Heart left ventricle (tissue), 16 donors: ENCODE measurements at regions not wholly inside any gene's neighbourhood (a gene's known extent, or its start where the extent isn't known, plus 50 kb on each side); places are given as distances from the start of the nearest gene placed in this dataset.

Source experiments
- ATAC-seq, 4 donors: fragments of 200-7000 bp; cut with Tn5 transposase; one replicate each; pipeline ENCODE4 v1.9.1; 2020 to 2022; ENCODE audit warnings: moderate library complexity in 4 of 4, mild to moderate bottlenecking in 3 of 4, moderate number of reproducible peaks in 1 of 4
- DNase-seq, 5 donors: peaks; one replicate each; pipeline ENCODE4 v3.0.0-alpha.2; 2020
- H3K27ac ChIP-seq, 12 donors: fragments of 200-600 bp; sonication (generic) in 4 of 12; one replicate each; pipeline versions ENCODE4 v1.5.0 to v1.8.0; 2016 to 2022; ENCODE audit warnings: mild to moderate bottlenecking in 2 of 12
- H3K27me3 ChIP-seq, 9 donors: fragments of 200-600 bp; sonication (generic) in 2 of 9; one replicate each; pipeline versions ENCODE4 v1.5.1 to v1.8.0; 2016 to 2022; ENCODE audit warnings: mild to moderate bottlenecking in 3 of 9
- H3K36me3 ChIP-seq, 9 donors: fragments of 200-600 bp; sonication (generic) in 2 of 9; one replicate each; pipeline versions ENCODE4 v1.5.0 to v1.8.0; 2018 to 2022; ENCODE audit warnings: mild to moderate bottlenecking in 2 of 9
- H3K4me1 ChIP-seq, 12 donors: fragments of 200-600 bp; sonication (generic) in 4 of 12; one replicate each; pipeline versions ENCODE4 v1.5.0 to v1.8.0; 2016 to 2022; ENCODE audit warnings: mild to moderate bottlenecking in 3 of 12
- H3K4me3 ChIP-seq, 12 donors: fragments of 200-600 bp; sonication (generic) in 4 of 12; one replicate each; pipeline versions ENCODE4 v1.5.0 to v1.8.0; 2017 to 2022; ENCODE audit warnings: mild to moderate bottlenecking in 9 of 12, moderate library complexity in 4 of 12
- H3K9me3 ChIP-seq, 12 donors: fragments of 200-600 bp; sonication (generic) in 4 of 12; one replicate each; pipeline versions ENCODE4 v1.5.0 to v1.8.0; 2016 to 2022; ENCODE audit warnings: mild to moderate bottlenecking in 1 of 12
- POLR2A ChIP-seq, 2 donors: fragments of 450-650 bp; IDR thresholded peaks; one replicate each; pipeline ENCODE4 v1.6.1; 2017; ENCODE audit warnings: antibody characterized with exemption in 2 of 2, mild to moderate bottlenecking in 2 of 2, moderate library complexity in 2 of 2
- WGBS, 4 donors: extraction: QIAGEN DNeasy Blood & Tissue Kit in 2 of 4; methylation state at CpG; one replicate each; pipeline versions ENCODE4 v1.1.5 to v1.1.7; 2013 to 2018; 5-methylcytosine and 5-hydroxymethylcytosine counted together
- intact Hi-C, 10 donors: fragments of 100-400 bp; cut with DNase I; formaldehyde crosslinking; loops; one replicate each; pipeline versions ENCODE4 v1.11.1 to v1.14.2; 2022
- TF ChIP-seq, protein P1 (sequence below), 12 donors: fragments of 200-600 bp; sonication (generic) in 4 of 12; IDR thresholded peaks; one replicate each; pipeline versions ENCODE4 v1.5.0 to v1.8.0; 2018 to 2022; ENCODE audit warnings: antibody characterized with exemption in 12 of 12, mild to moderate bottlenecking in 5 of 12
- donor health status: ischemic (EF 13 %, LVEDD 7.1; RV severe dilation, severe dysfunction).
- donor health status: healthy with polysubstance abuse.
- donor health status: DM: no; HTN: yes; CAD: no.
- donor health status: DM: no; HTN: no; CAD: no.
- donor health status: ischemic (EF 25% LVEDD 6.9; RV normal size, moderate dysfunction).
- donor health status: ischemic (EF 25% LVEDD 5.7; RV mildly dilated, moderate dysfunction).
- donor health status: healthy.
- donor health status: DM: yes; HTN: yes; CAD: no.
- donor health status: ischemic (EF 35%, LVEDD 5.7; RV mildly dilated, moderate dysfunction).
- donor health status: nonischemic (EF 11% LVEDD 7.7; RV severe dilation, severe dysfunction).
- donor health status: DM: yes; HTN: yes; CAD: no.
- donor health status: PGD.
- donor health status: ischemic (EF 29% LVEDD 5.4; RV normal size, mild dysfunction).
- donor health status: nonischemic (EF 23%, LVEDD 6.1; RV moderate dilation, normal function).

DNA sequence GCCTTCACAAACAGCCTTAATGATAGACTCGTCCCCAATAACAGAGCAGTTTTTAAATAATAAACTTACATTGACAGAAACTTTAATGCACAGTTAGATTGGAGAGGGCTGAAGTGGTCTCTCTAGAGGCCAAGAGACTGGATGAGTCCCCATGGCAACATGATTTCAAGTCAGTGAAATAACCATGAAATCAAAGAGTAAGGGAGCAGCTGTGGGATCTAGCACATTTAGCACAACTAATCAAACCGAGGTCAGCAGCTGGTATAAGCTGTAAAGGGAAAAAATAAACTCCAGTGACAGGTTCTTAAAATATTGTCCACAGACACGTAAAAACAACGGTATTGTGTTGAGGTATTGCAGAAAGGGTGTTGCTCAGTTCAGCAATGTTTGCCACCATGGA is 916.6 kb downstream of the DNAH5 start:
- Histone ChIP-seq H3K36me3 (no peaks in the 10 kb centered on the region), H3K4me3 (no peak overlapping the region), H3K27ac (no peak overlapping the region), H3K4me1 (no peaks in the 10 kb centered on the region), H3K27me3 (no peaks in the 10 kb centered on the region), H3K9me3 (peaks cover 0 to 7% (median 0%) of the 10 kb centered on the region in 12 donors)
- ATAC-seq (no peak), DNase-seq (no peak)
- no peak for TF ChIP-seq POLR2A (IDR thresholded peaks at IDR 0.05)
- TF ChIP-seq, protein P1, sequence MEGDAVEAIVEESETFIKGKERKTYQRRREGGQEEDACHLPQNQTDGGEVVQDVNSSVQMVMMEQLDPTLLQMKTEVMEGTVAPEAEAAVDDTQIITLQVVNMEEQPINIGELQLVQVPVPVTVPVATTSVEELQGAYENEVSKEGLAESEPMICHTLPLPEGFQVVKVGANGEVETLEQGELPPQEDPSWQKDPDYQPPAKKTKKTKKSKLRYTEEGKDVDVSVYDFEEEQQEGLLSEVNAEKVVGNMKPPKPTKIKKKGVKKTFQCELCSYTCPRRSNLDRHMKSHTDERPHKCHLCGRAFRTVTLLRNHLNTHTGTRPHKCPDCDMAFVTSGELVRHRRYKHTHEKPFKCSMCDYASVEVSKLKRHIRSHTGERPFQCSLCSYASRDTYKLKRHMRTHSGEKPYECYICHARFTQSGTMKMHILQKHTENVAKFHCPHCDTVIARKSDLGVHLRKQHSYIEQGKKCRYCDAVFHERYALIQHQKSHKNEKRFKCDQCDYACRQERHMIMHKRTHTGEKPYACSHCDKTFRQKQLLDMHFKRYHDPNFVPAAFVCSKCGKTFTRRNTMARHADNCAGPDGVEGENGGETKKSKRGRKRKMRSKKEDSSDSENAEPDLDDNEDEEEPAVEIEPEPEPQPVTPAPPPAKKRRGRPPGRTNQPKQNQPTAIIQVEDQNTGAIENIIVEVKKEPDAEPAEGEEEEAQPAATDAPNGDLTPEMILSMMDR (IDR thresholded peaks at IDR 0.05), result no peak
- WGBS, 4 donors, result 70 to 75% (median 73%) methylated on average over 4 of the region's 4 CpGs
- intact Hi-C loops, result no loop called here

DNA sequence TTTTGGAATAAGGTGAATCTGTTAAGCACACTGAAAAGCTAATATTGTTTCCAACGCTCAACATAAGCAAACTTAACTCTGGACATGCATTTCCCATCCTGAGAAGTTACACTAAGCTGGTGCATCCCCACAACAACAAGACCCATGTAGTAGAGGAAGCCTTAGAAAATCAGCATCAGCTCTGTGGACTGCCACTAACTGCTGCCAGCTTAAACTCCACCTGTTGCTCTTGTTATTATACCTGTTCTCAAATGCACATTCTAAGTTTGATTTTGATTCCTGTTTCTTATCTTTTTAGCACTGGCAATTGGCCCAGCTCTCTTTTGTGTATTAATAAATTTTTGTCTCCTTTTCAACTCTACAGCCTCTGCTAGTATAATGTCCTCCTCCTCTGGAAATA is 924.8 kb downstream of the DNAH5 start:
- no peaks in the 10 kb centered on the region for H3K4me1 ChIP-seq
- intact Hi-C loops, result no loop called here
- no peaks in the 10 kb centered on the region for H3K36me3 ChIP-seq
- ATAC-seq, result no peak
- H3K27ac ChIP-seq, result no peak overlapping the region
- H3K9me3 ChIP-seq, result peaks cover 0 to 5% (median 0%) of the 10 kb centered on the region in 12 donors
- WGBS, 4 donors, result 35 to 60% (median 47%) methylated on average over 1 of the region's 1 CpG
- H3K4me3 ChIP-seq, result no peak overlapping the region
- no peak for TF ChIP-seq POLR2A (IDR thresholded peaks at IDR 0.05)
- no peak for DNase-seq
- no peaks in the 10 kb centered on the region for H3K27me3 ChIP-seq

DNA sequence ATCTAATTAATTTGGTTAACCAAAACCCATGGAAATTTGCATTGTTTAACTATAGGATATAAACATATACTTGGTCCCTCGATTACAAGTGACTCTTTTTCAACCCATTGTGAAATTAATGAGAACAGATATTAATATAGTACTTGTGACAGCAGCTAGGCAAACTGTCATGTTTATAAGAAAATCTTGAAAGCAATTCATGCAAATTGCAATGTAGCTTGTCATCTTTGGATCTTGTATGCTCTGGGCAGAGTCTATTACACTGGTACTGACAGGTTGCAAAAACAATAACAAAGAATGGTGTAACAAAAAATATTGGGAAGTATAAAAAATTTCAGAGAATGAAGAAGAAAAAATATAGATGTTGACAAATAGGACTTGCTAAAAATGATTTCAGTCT is 941.0 kb downstream of the DNAH5 start:
- WGBS, 4 donors, result 32 to 45% (median 36%) methylated on average over 1 of the region's 1 CpG
- ATAC-seq (no peak), DNase-seq (no peak)
- Histone ChIP-seq H3K9me3 (peaks cover 0 to 4% (median 0%) of the 10 kb centered on the region in 12 donors), H3K4me3 (no peak overlapping the region), H3K27me3 (no peaks in the 10 kb centered on the region), H3K36me3 (no peaks in the 10 kb centered on the region), H3K27ac (no peak overlapping the region), H3K4me1 (no peaks in the 10 kb centered on the region)
- TF ChIP-seq, protein P1 (IDR thresholded peaks at IDR 0.05), result no peak
- TF ChIP-seq POLR2A (IDR thresholded peaks at IDR 0.05), result no peak
- intact Hi-C loops, result no loop called here

DNA sequence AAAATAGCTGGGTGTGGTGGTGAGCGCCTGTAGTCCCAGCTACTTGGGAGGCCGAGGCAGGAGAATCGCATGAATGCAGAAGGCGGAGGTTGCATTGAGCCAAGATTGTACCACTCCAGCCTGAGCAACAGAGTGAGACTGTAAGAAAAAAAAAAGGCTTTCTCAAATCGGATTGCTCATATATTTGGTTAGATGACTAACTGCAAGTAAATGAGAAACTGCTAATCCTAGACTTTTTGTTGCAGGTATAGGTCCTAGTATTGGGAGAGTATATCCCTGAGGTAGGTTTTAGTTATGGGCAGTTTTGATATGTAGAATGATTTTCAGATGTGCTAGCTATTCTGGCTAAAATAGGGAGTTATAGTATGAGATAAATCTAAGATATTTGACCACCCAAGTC is 944.8 kb downstream of the DNAH5 start:
- ATAC-seq (no peak), DNase-seq (no peak)
- intact Hi-C loops, result no loop called here
- 91 to 93% (median 92%) methylated on average over 5 of the region's 5 CpGs for WGBS, 4 donors
- Histone ChIP-seq H3K27me3 (no peaks in the 10 kb centered on the region), H3K4me1 (no peaks in the 10 kb centered on the region), H3K27ac (no peak overlapping the region), H3K4me3 (no peak overlapping the region), H3K36me3 (no peaks in the 10 kb centered on the region), H3K9me3 (peaks cover 0 to under 1% (median 0%) of the 10 kb centered on the region in 12 donors)
- no peak for TF ChIP-seq POLR2A (IDR thresholded peaks at IDR 0.05)
- TF ChIP-seq, protein P1 (IDR thresholded peaks at IDR 0.05), result no peak

DNA sequence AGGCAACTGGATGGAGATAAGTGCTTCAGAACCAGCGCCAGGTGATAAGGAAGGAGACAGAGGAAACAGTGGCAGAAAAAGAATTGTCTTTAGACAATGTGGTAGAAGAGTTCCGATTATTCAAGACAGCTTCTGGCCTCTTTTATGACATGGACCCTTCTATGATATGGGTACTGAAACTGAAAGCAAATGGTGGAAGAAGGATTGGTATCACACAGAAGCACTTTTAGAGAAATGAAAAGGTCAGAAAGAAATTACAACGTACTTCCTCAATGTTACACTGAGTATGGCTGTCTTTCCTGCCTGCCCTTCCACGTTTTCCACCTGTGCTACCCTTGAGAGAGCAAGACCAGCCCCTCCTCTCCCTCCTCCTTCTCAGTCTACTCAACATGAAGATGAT is 959.3 kb downstream of the DNAH5 start:
- DNase-seq (no peak), ATAC-seq (no peak)
- no peaks in the 10 kb centered on the region for H3K9me3 ChIP-seq
- no peak overlapping the region for H3K4me3 ChIP-seq
- WGBS, 4 donors, result 64 to 73% (median 69%) methylated on average over 4 of the region's 4 CpGs
- H3K27me3 ChIP-seq, result no peaks in the 10 kb centered on the region
- no peak overlapping the region for H3K27ac ChIP-seq
- intact Hi-C loops, result no loop called here
- TF ChIP-seq POLR2A (IDR thresholded peaks at IDR 0.05), result no peak
- TF ChIP-seq, protein P1 (IDR thresholded peaks at IDR 0.05), result no peak
- H3K4me1 ChIP-seq, result no peaks in the 10 kb centered on the region
- H3K36me3 ChIP-seq, result no peaks in the 10 kb centered on the region
